ENCODE measurements at regions not wholly inside any gene's neighbourhood (a gene's known extent, or its start where the extent isn't known, plus 50 kb on each side); places are given as distances from the start of the nearest gene placed in this dataset.

DNA sequence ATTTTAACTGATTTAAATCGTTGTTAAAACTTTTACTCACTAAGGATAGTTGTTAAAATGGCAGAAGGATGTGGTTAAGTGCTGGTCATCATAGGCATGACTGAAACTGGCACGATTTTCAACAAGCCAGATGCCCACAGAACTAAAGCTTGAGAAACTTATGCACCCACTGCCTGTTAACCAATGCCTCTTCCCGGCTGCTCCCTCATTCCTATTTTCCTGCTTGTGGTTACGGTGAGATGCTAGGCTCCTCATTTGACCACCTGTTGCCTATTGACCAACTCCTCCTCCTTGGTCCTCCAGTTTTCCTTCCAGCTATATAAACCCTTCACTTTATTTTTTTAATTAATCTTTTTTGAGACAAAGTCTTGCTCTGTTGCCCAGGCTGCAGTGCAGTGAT is 238.7 kb downstream of the TFCP2L1 start:
- 77% methylated on average over 4 of the region's 4 CpGs for WGBS
- Histone ChIP-seq H3K27ac (ENCODE audit: low read depth in 1 of 2, low read length in 1 of 2) (no peak overlapping the region), H3K36me3 (ENCODE audit: control insufficient read depth in 2 of 2, insufficient read depth in 2 of 2, low read length in 1 of 2) (no peaks in the 10 kb centered on the region), H3K4me1 (ENCODE audit: control insufficient read depth in 2 of 2, insufficient read depth in 2 of 2, low read length in 2 of 2) (no peaks in the 10 kb centered on the region), H3K4me3 (ENCODE audit: low read length in 2 of 2) (no peak overlapping the region), H3K9me3 (ENCODE audit: control insufficient read depth in 2 of 2, insufficient read depth in 1 of 2, low read length in 1 of 2) (no peaks in the 10 kb centered on the region), H3K27me3 (ENCODE audit: control insufficient read depth in 2 of 2, insufficient read depth in 1 of 2, low read length in 1 of 2) (no peaks in the 10 kb centered on the region)
- no peak for DNase-seq (ENCODE audit: low read depth in 6 of 9, low spot score in 9 of 9)

DNA sequence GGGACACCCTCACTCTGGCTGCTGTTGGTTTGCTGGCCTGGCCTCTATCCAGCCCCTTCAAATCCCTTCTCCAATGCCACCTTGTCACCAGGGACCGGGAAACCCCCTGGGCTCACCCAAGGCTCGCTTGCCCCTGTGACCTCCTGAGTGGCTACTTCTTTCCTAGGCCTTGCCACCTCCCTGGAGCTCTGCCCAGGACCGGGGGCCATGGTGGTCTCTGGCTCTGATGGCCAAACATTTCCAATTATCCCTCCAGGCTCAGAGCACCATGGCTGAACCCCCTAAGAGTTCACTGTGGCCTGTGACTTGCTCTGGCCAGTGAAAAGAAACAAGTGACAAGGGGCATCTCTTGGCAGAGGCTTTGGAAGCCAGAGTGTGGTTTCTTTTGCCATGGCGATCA is 237.6 kb downstream of the TFCP2L1 start:
- DNase-seq (ENCODE audit: low read depth in 6 of 9, low spot score in 9 of 9), result no peak
- Histone ChIP-seq H3K27me3 (ENCODE audit: control insufficient read depth in 2 of 2, insufficient read depth in 1 of 2, low read length in 1 of 2) (no peaks in the 10 kb centered on the region), H3K36me3 (ENCODE audit: control insufficient read depth in 2 of 2, insufficient read depth in 2 of 2, low read length in 1 of 2) (no peaks in the 10 kb centered on the region), H3K9me3 (ENCODE audit: control insufficient read depth in 2 of 2, insufficient read depth in 1 of 2, low read length in 1 of 2) (no peaks in the 10 kb centered on the region), H3K4me3 (ENCODE audit: low read length in 2 of 2) (no peak overlapping the region), H3K27ac (ENCODE audit: low read depth in 1 of 2, low read length in 1 of 2) (no peak overlapping the region), H3K4me1 (ENCODE audit: control insufficient read depth in 2 of 2, insufficient read depth in 2 of 2, low read length in 2 of 2) (no peaks in the 10 kb centered on the region)
- 91% methylated on average over 4 of the region's 4 CpGs for WGBS

DNA sequence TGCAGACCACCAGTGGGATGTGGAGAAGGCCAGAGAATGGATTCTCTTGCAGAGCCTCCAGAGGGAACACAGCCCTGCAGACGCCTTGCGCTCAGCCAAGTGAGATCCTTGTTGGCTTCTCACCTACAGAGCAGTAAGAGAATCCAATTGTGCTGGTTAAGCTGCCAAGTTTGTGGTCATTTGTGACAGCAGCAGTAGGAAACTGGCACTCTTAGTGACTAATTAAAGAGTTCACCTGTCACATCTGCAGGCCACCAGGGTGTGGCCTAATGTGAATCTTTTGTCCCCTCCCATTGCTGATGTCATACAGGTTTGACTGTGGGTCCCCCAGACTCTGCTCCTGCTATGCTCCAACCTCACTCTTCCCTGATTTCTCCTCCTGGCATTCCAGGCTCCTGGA is 235.9 kb downstream of the TFCP2L1 start:
- Histone ChIP-seq H3K4me1 (ENCODE audit: control insufficient read depth in 2 of 2, insufficient read depth in 2 of 2, low read length in 2 of 2) (no peaks in the 10 kb centered on the region), H3K36me3 (ENCODE audit: control insufficient read depth in 2 of 2, insufficient read depth in 2 of 2, low read length in 1 of 2) (no peaks in the 10 kb centered on the region), H3K9me3 (ENCODE audit: control insufficient read depth in 2 of 2, insufficient read depth in 1 of 2, low read length in 1 of 2) (no peaks in the 10 kb centered on the region), H3K27me3 (ENCODE audit: control insufficient read depth in 2 of 2, insufficient read depth in 1 of 2, low read length in 1 of 2) (no peaks in the 10 kb centered on the region), H3K27ac (ENCODE audit: low read depth in 1 of 2, low read length in 1 of 2) (no peak overlapping the region), H3K4me3 (ENCODE audit: low read length in 2 of 2) (no peak overlapping the region)
- WGBS, result 93% methylated on average over 2 of the region's 2 CpGs
- DNase-seq (ENCODE audit: low read depth in 6 of 9, low spot score in 9 of 9), result no peak

DNA sequence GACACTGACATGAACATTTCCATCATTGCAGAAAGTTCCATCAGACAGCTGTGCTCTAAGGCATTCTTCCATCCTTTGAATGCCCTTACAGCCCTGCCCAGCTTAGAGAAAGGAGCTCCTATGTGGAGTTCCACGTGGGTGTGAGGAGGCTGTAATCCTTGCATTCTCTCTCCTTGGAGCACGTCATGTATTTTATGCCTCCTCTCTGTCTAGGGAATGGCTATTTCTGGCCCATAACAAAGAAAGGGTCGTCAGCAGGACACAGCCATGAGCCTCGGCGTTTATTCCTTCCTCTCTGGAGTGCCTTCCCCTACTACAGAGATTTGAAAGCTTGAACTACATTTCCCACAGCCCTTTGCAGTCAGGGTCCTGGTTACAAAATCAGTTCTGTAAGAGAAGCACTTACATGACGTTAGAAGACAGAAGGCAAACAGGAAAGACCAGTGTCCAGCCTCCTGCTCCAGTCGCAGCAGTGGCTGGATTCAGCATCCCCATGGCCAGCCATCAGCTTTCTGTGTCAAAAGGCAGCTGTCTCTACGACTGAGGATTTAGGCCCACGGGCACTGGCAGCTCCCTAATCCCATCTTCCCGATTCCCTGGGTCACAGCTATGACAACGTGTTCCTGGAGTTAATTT is 234.9 kb downstream of the TFCP2L1 start:
- Histone ChIP-seq H3K9me3 (ENCODE audit: control insufficient read depth in 2 of 2, insufficient read depth in 1 of 2, low read length in 1 of 2) (no peaks in the 10 kb centered on the region), H3K27me3 (ENCODE audit: control insufficient read depth in 2 of 2, insufficient read depth in 1 of 2, low read length in 1 of 2) (no peaks in the 10 kb centered on the region), H3K4me1 (ENCODE audit: control insufficient read depth in 2 of 2, insufficient read depth in 2 of 2, low read length in 2 of 2) (no peaks in the 10 kb centered on the region), H3K36me3 (ENCODE audit: control insufficient read depth in 2 of 2, insufficient read depth in 2 of 2, low read length in 1 of 2) (no peaks in the 10 kb centered on the region), H3K27ac (ENCODE audit: low read depth in 1 of 2, low read length in 1 of 2) (no peak overlapping the region), H3K4me3 (ENCODE audit: low read length in 2 of 2) (no peak overlapping the region)
- 67% methylated on average over 11 of the region's 11 CpGs for WGBS
- DNase-seq (ENCODE audit: low read depth in 6 of 9, low spot score in 9 of 9), result no peak

DNA sequence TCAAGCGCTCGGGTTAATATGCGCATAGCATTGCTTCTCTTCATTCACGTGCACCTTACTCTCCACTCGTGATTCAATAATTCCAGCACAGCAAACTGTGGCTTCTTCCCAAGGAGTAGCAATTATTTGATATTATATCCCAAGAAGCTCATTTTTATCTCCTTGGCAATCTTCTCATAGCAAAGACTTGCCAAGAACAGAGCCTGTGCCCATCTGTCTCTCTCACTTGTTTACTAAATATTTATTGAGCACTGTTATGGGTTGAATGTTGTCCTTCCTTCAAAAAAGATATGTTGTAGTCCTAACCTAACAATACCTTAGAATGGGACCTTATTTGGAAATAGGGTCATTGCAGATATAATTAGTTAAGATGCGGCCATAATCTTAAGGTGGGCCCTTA is 233.7 kb downstream of the TFCP2L1 start:
- DNase-seq (ENCODE audit: low read depth in 6 of 9, low spot score in 9 of 9), result no peak
- no peaks in the 10 kb centered on the region for H3K4me1 ChIP-seq (ENCODE audit: control insufficient read depth in 2 of 2, insufficient read depth in 2 of 2, low read length in 2 of 2)
- H3K27ac ChIP-seq (ENCODE audit: low read depth in 1 of 2, low read length in 1 of 2), result no peak overlapping the region
- no peaks in the 10 kb centered on the region for H3K9me3 ChIP-seq (ENCODE audit: control insufficient read depth in 2 of 2, insufficient read depth in 1 of 2, low read length in 1 of 2)
- H3K27me3 ChIP-seq (ENCODE audit: control insufficient read depth in 2 of 2, insufficient read depth in 1 of 2, low read length in 1 of 2), result no peaks in the 10 kb centered on the region
- 83% methylated on average over 6 of the region's 6 CpGs for WGBS
- H3K4me3 ChIP-seq (ENCODE audit: low read length in 2 of 2), result no peak overlapping the region
- H3K36me3 ChIP-seq (ENCODE audit: control insufficient read depth in 2 of 2, insufficient read depth in 2 of 2, low read length in 1 of 2), result no peaks in the 10 kb centered on the region

DNA sequence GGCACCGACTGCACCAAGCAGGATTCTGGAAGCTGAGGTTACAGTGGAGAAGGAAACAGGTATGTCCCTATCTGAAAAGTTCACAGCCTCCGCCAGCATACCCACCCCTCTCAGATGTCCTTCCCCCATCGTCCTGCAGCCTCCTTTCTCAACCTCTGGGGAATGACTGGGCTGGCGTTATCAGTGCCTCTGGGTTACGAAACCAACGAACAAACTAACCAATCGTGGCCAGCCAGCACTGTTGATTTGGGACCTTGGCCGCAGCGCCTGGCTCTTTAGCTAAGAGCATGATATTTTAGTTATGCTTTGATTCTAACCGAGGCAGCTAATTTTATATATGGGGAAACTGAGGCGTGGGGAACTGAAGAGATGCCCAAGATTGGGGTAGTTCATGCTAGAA is 233.0 kb downstream of the TFCP2L1 start:
- 86% methylated on average over 11 of the region's 11 CpGs for WGBS
- no peaks in the 10 kb centered on the region for H3K9me3 ChIP-seq (ENCODE audit: control insufficient read depth in 2 of 2, insufficient read depth in 1 of 2, low read length in 1 of 2)

DNA sequence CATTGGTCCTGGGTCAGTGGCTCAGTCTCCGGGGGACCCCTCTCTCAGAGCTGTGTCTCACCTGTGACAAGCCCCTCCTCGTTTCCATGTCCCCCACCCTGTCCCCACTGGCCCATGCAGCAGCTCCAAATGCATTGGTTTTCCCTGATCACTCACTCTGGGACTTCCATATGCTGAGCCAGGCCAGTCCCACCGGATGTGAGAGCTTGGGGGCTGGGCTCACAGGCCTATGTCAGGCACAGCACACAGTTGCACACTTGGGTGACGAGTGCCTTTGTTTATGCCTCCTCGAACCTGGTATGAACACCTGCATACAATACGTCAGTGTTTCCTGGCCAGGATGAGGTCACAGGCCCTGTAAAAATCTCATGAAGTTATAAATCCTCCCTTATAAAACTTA is 232.5 kb downstream of the TFCP2L1 start:
- H3K36me3 ChIP-seq (ENCODE audit: control insufficient read depth in 2 of 2, insufficient read depth in 2 of 2, low read length in 1 of 2), result no peaks in the 10 kb centered on the region
- DNase-seq (ENCODE audit: low read depth in 6 of 9, low spot score in 9 of 9), result no peak
- H3K4me3 ChIP-seq (ENCODE audit: low read length in 2 of 2), result no peak overlapping the region
- H3K27me3 ChIP-seq (ENCODE audit: control insufficient read depth in 2 of 2, insufficient read depth in 1 of 2, low read length in 1 of 2), result no peaks in the 10 kb centered on the region
- no peak overlapping the region for H3K27ac ChIP-seq (ENCODE audit: low read depth in 1 of 2, low read length in 1 of 2)
- 78% methylated on average over 6 of the region's 6 CpGs for WGBS
- H3K9me3 ChIP-seq (ENCODE audit: control insufficient read depth in 2 of 2, insufficient read depth in 1 of 2, low read length in 1 of 2), result no peaks in the 10 kb centered on the region
- no peaks in the 10 kb centered on the region for H3K4me1 ChIP-seq (ENCODE audit: control insufficient read depth in 2 of 2, insufficient read depth in 2 of 2, low read length in 2 of 2)

More for the DNA sequence above, 233.0 kb downstream of the TFCP2L1 start:
- DNase-seq (ENCODE audit: low read depth in 6 of 9, low spot score in 9 of 9), result no peak
- H3K4me3 ChIP-seq (ENCODE audit: low read length in 2 of 2), result no peak overlapping the region
- no peaks in the 10 kb centered on the region for H3K27me3 ChIP-seq (ENCODE audit: control insufficient read depth in 2 of 2, insufficient read depth in 1 of 2, low read length in 1 of 2)
- H3K27ac ChIP-seq (ENCODE audit: low read depth in 1 of 2, low read length in 1 of 2), result no peak overlapping the region
- no peaks in the 10 kb centered on the region for H3K36me3 ChIP-seq (ENCODE audit: control insufficient read depth in 2 of 2, insufficient read depth in 2 of 2, low read length in 1 of 2)
- H3K4me1 ChIP-seq (ENCODE audit: control insufficient read depth in 2 of 2, insufficient read depth in 2 of 2, low read length in 2 of 2), result no peaks in the 10 kb centered on the region

DNA sequence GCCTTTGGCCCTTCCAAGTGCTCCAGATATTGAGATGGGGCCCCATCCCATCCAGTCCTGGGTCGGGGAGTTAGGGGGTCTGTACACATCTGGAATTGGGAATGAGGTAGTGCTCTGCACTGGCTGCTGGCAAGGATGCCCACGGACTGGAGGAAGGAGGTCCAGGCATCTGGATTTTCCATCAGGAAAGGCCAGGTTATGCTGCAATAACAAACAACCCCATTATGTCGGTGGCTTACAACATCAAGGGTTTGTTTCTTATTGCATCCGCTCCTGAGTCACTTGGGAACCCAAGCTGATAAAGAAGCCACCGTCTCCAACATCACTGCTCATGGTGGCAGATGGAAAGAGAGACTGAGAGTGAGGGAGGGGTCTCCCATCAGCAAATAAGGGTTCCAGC is 229.9 kb downstream of the TFCP2L1 start:
- Histone ChIP-seq H3K36me3 (ENCODE audit: control insufficient read depth in 2 of 2, insufficient read depth in 2 of 2, low read length in 1 of 2) (no peaks in the 10 kb centered on the region), H3K27me3 (ENCODE audit: control insufficient read depth in 2 of 2, insufficient read depth in 1 of 2, low read length in 1 of 2) (no peaks in the 10 kb centered on the region), H3K4me1 (ENCODE audit: control insufficient read depth in 2 of 2, insufficient read depth in 2 of 2, low read length in 2 of 2) (no peaks in the 10 kb centered on the region), H3K27ac (ENCODE audit: low read depth in 1 of 2, low read length in 1 of 2) (no peak overlapping the region), H3K9me3 (ENCODE audit: control insufficient read depth in 2 of 2, insufficient read depth in 1 of 2, low read length in 1 of 2) (no peaks in the 10 kb centered on the region), H3K4me3 (ENCODE audit: low read length in 2 of 2) (no peak overlapping the region)
- no peak for DNase-seq (ENCODE audit: low read depth in 6 of 9, low spot score in 9 of 9)
- WGBS, result 92% methylated on average over 5 of the region's 5 CpGs

DNA sequence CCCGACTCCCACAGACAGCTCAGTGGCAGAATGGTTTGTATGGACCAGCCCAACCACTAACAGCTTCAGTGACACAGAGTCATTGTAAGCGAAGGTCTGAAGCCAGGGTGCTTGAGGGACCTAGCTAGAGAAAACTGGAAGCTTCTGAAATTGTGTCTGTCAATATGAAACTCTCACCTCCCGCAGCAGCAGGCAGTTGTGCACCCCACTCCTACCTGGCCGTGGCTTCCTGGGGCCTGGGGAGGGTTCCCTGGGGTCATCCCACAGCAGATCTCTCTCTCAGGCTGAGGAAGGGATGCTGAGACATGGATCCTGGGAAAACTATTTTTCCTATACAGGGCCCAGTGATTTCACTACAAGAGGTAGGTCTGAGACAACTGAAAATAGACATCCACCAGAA is 229.5 kb downstream of the TFCP2L1 start:
- Histone ChIP-seq H3K9me3 (ENCODE audit: control insufficient read depth in 2 of 2, insufficient read depth in 1 of 2, low read length in 1 of 2) (no peaks in the 10 kb centered on the region), H3K4me3 (ENCODE audit: low read length in 2 of 2) (no peak overlapping the region), H3K27ac (ENCODE audit: low read depth in 1 of 2, low read length in 1 of 2) (no peak overlapping the region), H3K4me1 (ENCODE audit: control insufficient read depth in 2 of 2, insufficient read depth in 2 of 2, low read length in 2 of 2) (no peaks in the 10 kb centered on the region), H3K36me3 (ENCODE audit: control insufficient read depth in 2 of 2, insufficient read depth in 2 of 2, low read length in 1 of 2) (no peaks in the 10 kb centered on the region), H3K27me3 (ENCODE audit: control insufficient read depth in 2 of 2, insufficient read depth in 1 of 2, low read length in 1 of 2) (no peaks in the 10 kb centered on the region)
- 86% methylated on average over 4 of the region's 4 CpGs for whole genome bisulfite sequencing
- no peak for DNase-seq (ENCODE audit: low read depth in 6 of 9, low spot score in 9 of 9)

Measured in thymus (tissue), 11 donors.